IMR-90 (cell line): ENCODE measurements at regions not wholly inside any gene's neighbourhood (a gene's known extent, or its start where the extent isn't known, plus 50 kb on each side); places are given as distances from the start of the nearest gene placed in this dataset.

Source experiments
- BHLHE40 ChIP-seq: fragments of 150-350 bp; IDR thresholded peaks from 2 replicates; pipeline ENCODE4 v1.6.1; 2016; ENCODE audit warnings: mild to moderate bottlenecking, low read depth, low read length
- CEBPB ChIP-seq: IDR thresholded peaks from 2 replicates; pipeline ENCODE4 v1.6.1; 2012; ENCODE audit warnings: low read depth, low read length, improper control_type of control experiment
- CHD1 ChIP-seq: IDR thresholded peaks from 2 replicates; pipeline ENCODE4 v1.6.1; 2012; ENCODE audit warnings: low read depth, low read length, improper control_type of control experiment
- MAFK ChIP-seq: IDR thresholded peaks from 2 replicates; pipeline ENCODE4 v1.6.1; 2012; ENCODE audit warnings: low read depth, low read length, improper control_type of control experiment
- MAZ ChIP-seq: IDR thresholded peaks from 2 replicates; pipeline ENCODE4 v1.6.1; 2012; ENCODE audit warnings: low read depth, mild to moderate bottlenecking, low read length, improper control_type of control experiment, moderate library complexity, borderline replicate concordance
- MXI1 ChIP-seq: IDR thresholded peaks from 2 replicates; pipeline ENCODE4 v1.6.1; 2012; ENCODE audit warnings: low read depth, mild to moderate bottlenecking, low read length, moderate library complexity, borderline replicate concordance
- POLR2A ChIP-seq: IDR thresholded peaks from 2 replicates; pipeline ENCODE4 v1.6.1; 2012; ENCODE audit warnings: mild to moderate bottlenecking, low read depth, low read length
- RAD21 ChIP-seq: IDR thresholded peaks from 2 replicates; pipeline ENCODE4 v1.6.1; 2012; ENCODE audit warnings: low read length, improper control_type of control experiment
- RCOR1 ChIP-seq: IDR thresholded peaks from 2 replicates; pipeline ENCODE4 v1.6.1; 2012; ENCODE audit warnings: mild to moderate bottlenecking, low read length, improper control_type of control experiment; ENCODE audit not compliant: insufficient replicate concordance
- RFX5 ChIP-seq: IDR thresholded peaks from 2 replicates; pipeline ENCODE4 v1.8.0; 2012; ENCODE audit warnings: low read depth, mild to moderate bottlenecking, low read length, moderate library complexity
- SMC3 ChIP-seq: fragments of 150-350 bp; IDR thresholded peaks from 2 replicates; pipeline ENCODE4 v1.6.1; 2016; ENCODE audit warnings: low read depth, mild to moderate bottlenecking, antibody characterized with exemption, low read length, moderate library complexity
- TF ChIP-seq, protein P1 (sequence below): conservative IDR thresholded peaks from 2 replicates; pipeline ENCODE4 v1.5.1; 2012; ENCODE audit warnings: mild to moderate bottlenecking, low read depth, low read length, improper control_type of control experiment
- TF ChIP-seq, protein P2 (sequence below): fragments of 150-350 bp; IDR thresholded peaks from 2 replicates; pipeline ENCODE4 v1.6.1; 2017; ENCODE audit warnings: mild to moderate bottlenecking, antibody characterized with exemption, low read length, low read depth

DNA sequence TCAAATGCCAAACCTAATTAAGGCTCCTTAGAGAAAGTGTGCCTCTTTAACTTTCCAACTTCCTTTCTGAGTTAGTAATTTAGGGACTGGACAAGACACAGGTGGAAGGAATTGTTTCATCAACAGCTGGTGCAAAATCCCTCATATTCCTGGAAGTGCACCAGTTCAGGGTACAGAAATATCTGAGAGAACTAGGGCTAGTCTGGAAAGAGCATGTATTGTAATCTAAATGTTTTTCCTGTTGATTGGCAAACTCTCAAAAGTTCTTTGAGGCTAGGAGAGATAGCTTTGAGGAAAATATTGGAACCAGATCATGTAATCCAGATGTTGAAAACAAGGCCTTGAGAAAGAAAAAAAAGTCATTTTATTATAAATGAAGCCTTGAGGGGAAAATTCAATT is 98.1 kb upstream of the C1GALT1C1 start:
- TF ChIP-seq BHLHE40: no peak
- TF ChIP-seq, protein P1, sequence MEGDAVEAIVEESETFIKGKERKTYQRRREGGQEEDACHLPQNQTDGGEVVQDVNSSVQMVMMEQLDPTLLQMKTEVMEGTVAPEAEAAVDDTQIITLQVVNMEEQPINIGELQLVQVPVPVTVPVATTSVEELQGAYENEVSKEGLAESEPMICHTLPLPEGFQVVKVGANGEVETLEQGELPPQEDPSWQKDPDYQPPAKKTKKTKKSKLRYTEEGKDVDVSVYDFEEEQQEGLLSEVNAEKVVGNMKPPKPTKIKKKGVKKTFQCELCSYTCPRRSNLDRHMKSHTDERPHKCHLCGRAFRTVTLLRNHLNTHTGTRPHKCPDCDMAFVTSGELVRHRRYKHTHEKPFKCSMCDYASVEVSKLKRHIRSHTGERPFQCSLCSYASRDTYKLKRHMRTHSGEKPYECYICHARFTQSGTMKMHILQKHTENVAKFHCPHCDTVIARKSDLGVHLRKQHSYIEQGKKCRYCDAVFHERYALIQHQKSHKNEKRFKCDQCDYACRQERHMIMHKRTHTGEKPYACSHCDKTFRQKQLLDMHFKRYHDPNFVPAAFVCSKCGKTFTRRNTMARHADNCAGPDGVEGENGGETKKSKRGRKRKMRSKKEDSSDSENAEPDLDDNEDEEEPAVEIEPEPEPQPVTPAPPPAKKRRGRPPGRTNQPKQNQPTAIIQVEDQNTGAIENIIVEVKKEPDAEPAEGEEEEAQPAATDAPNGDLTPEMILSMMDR: no peak
- no peak for TF ChIP-seq CHD1
- TF ChIP-seq, protein P2, sequence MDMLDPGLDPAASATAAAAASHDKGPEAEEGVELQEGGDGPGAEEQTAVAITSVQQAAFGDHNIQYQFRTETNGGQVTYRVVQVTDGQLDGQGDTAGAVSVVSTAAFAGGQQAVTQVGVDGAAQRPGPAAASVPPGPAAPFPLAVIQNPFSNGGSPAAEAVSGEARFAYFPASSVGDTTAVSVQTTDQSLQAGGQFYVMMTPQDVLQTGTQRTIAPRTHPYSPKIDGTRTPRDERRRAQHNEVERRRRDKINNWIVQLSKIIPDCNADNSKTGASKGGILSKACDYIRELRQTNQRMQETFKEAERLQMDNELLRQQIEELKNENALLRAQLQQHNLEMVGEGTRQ: no peak
- TF ChIP-seq POLR2A: no peak
- no peak for TF ChIP-seq RFX5
- TF ChIP-seq CEBPB: no peak
- no peak for TF ChIP-seq MAZ
- TF ChIP-seq MXI1: no peak
- TF ChIP-seq RCOR1: no peak
- TF ChIP-seq RAD21: no peak
- no peak for TF ChIP-seq SMC3
- no peak for TF ChIP-seq MAFK
